Effector CD4-positive, alpha-beta T cell (primary cell): ENCODE measurements at regions not wholly inside any gene's neighbourhood (a gene's known extent, or its start where the extent isn't known, plus 50 kb on each side); places are given as distances from the start of the nearest gene placed in this dataset.
"Not testable (repeated sequence)": the region's sequence is repeated elsewhere in the genome, so short reads cannot be mapped to it uniquely, and the experiment has no call there.

ENCODE experiments used
- DNase-seq: peaks from one replicate; pipeline ENCODE4 v3.0.0-alpha.2; 2020

GRCh38 chr6:140205795-140206593, 831.5 kb upstream of the CITED2 start:
- no peak for DNase-seq

- no peak for DNase-seq
Observed at GRCh38 chr6:140204154-140204553, 829.7 kb upstream of the CITED2 start.

GRCh38 chr6:140203661-140204147, 829.3 kb upstream of the CITED2 start:
- no peak for DNase-seq

- no peak for DNase-seq
Observed at GRCh38 chr6:140202964-140203515, 828.6 kb upstream of the CITED2 start.

- no peak for DNase-seq
Observed at GRCh38 chr6:140201787-140202458, 827.5 kb upstream of the CITED2 start.

- no peak for DNase-seq
Observed at GRCh38 chr6:140193269-140193668, 818.8 kb upstream of the CITED2 start.

- no peak for DNase-seq
Observed at GRCh38 chr6:140192018-140192417, 817.6 kb upstream of the CITED2 start.

GRCh38 chr6:140189263-140189662, 814.8 kb upstream of the CITED2 start:
- DNase-seq = not testable (repeated sequence)

- no peak for DNase-seq
Observed at GRCh38 chr6:140185991-140186390, 811.5 kb upstream of the CITED2 start.

GRCh38 chr6:140183881-140184280, 809.4 kb upstream of the CITED2 start:
- DNase-seq = no peak

GRCh38 chr6:140182821-140183220, 808.4 kb upstream of the CITED2 start:
- no peak for DNase-seq

- DNase-seq = no peak
Observed at GRCh38 chr6:140181876-140182275, 807.4 kb upstream of the CITED2 start.

GRCh38 chr6:140180306-140180705, 805.9 kb upstream of the CITED2 start:
- no peak for DNase-seq

- DNase-seq = no peak
Observed at GRCh38 chr6:140178935-140179334, 804.5 kb upstream of the CITED2 start.

- DNase-seq = no peak
Observed at GRCh38 chr6:140178520-140178919, 804.1 kb upstream of the CITED2 start.

GRCh38 chr6:140176306-140176705, 801.9 kb upstream of the CITED2 start:
- DNase-seq = no peak

- no peak for DNase-seq
Observed at GRCh38 chr6:140175486-140175885, 801.0 kb upstream of the CITED2 start.

GRCh38 chr6:140174524-140174923, 800.1 kb upstream of the CITED2 start:
- no peak for DNase-seq

GRCh38 chr6:140168365-140168764, 793.9 kb upstream of the CITED2 start:
- no peak for DNase-seq

GRCh38 chr6:140160909-140161308, 786.5 kb upstream of the CITED2 start:
- no peak for DNase-seq

- no peak for DNase-seq
Observed at GRCh38 chr6:140160494-140160893, 786.0 kb upstream of the CITED2 start.

- DNase-seq = no peak
Observed at GRCh38 chr6:140156131-140156530, 781.7 kb upstream of the CITED2 start.

- DNase-seq = no peak
Observed at GRCh38 chr6:140155451-140156126, 781.1 kb upstream of the CITED2 start.
